Astrocyte (in vitro differentiated cells and primary cell): ENCODE measurements at regions not wholly inside any gene's neighbourhood (a gene's known extent, or its start where the extent isn't known, plus 50 kb on each side); places are given as distances from the start of the nearest gene placed in this dataset.

Experiments
- DNase-seq: peaks from one replicate; pipeline ENCODE4 v3.0.0-alpha.2; 2010; ENCODE audit warnings: low read depth
- FAIRE-seq: peaks from 2 replicates; lab custom pipeline; 2011; peaks lifted over from hg19 to GRCh38; lab: Jason Lieb, UNC
- H2AFZ ChIP-seq: 2 replicates; pipeline ENCODE4 v1.6.0; 2012; ENCODE audit warnings: low read depth, low read length, inconsistent platforms
- H3K27ac ChIP-seq: 2 replicates; pipeline ENCODE4 v1.5.1; 2011; ENCODE audit warnings: low read depth, low read length, inconsistent platforms
- H3K27me3 ChIP-seq: 2 replicates; pipeline ENCODE4 v1.6.0; 2011; ENCODE audit warnings: low read length, inconsistent platforms; ENCODE audit not compliant: insufficient read depth
- H3K36me3 ChIP-seq: 2 replicates; pipeline ENCODE4 v1.5.1; 2011; ENCODE audit warnings: low read length, inconsistent platforms; ENCODE audit not compliant: insufficient read depth
- H3K4me1 ChIP-seq: 2 replicates; pipeline ENCODE4 v1.5.1; 2011; ENCODE audit warnings: low read length, inconsistent platforms; ENCODE audit not compliant: insufficient read depth
- H3K4me2 ChIP-seq: 2 replicates; pipeline ENCODE4 v1.6.0; 2012; ENCODE audit warnings: low read length, inconsistent platforms
- H3K4me3 ChIP-seq: 2 replicates; pipeline ENCODE4 v1.5.1; 2011; ENCODE audit warnings: low read depth, mild to moderate bottlenecking, low read length, inconsistent platforms; ENCODE audit not compliant: insufficient read depth
- H3K79me2 ChIP-seq: 2 replicates; pipeline ENCODE4 v1.6.0; 2012; ENCODE audit warnings: mild to moderate bottlenecking, low read length, inconsistent platforms; ENCODE audit not compliant: insufficient read depth
- H3K9ac ChIP-seq: 2 replicates; pipeline ENCODE4 v1.6.0; 2012; ENCODE audit warnings: mild to moderate bottlenecking, low read length, inconsistent platforms
- H3K9me3 ChIP-seq: 2 replicates; pipeline ENCODE4 v1.5.1; 2012; ENCODE audit warnings: low read depth, mild to moderate bottlenecking, low read length, inconsistent platforms; ENCODE audit not compliant: insufficient read depth
- H4K20me1 ChIP-seq: 2 replicates; pipeline ENCODE4 v1.6.0; 2012; ENCODE audit warnings: low read length, inconsistent platforms; ENCODE audit not compliant: insufficient read depth
- H3K27ac Mint-ChIP-seq: one replicate; pipeline ENCODE4 v1.8.0; 2021; ENCODE audit warnings: mild to moderate bottlenecking, mixed read lengths; ENCODE audit not compliant: unreplicated experiment
- H3K27me3 Mint-ChIP-seq: one replicate; pipeline ENCODE4 v1.8.0; 2021; ENCODE audit warnings: low read depth, mixed read lengths; ENCODE audit not compliant: unreplicated experiment
- H3K36me3 Mint-ChIP-seq: one replicate; pipeline ENCODE4 v1.8.0; 2021; ENCODE audit warnings: low read depth, mixed read lengths; ENCODE audit not compliant: unreplicated experiment
- H3K4me1 Mint-ChIP-seq: one replicate; pipeline ENCODE4 v1.8.0; 2021; ENCODE audit warnings: low read depth, mixed read lengths; ENCODE audit not compliant: unreplicated experiment
- H3K4me3 Mint-ChIP-seq: one replicate; pipeline ENCODE4 v1.8.0; 2021; ENCODE audit warnings: mild to moderate bottlenecking, moderate library complexity, mixed read lengths; ENCODE audit not compliant: unreplicated experiment
- H3K9me3 Mint-ChIP-seq: one replicate; pipeline ENCODE4 v1.8.0; 2021; ENCODE audit warnings: mild to moderate bottlenecking, mixed read lengths; ENCODE audit not compliant: unreplicated experiment
- EZH2 ChIP-seq: IDR thresholded peaks from 2 replicates; pipeline ENCODE4 v1.6.1; 2012; ENCODE audit warnings: mild to moderate bottlenecking, low read length, inconsistent platforms; ENCODE audit not compliant: insufficient read depth
- TF ChIP-seq, protein P1 (sequence below): IDR thresholded peaks from 2 replicates; pipeline ENCODE4 v1.5.1; 2011; ENCODE audit warnings: low read depth, mild to moderate bottlenecking, inconsistent platforms, low read length, moderate library complexity; ENCODE audit not compliant: insufficient read depth

- Histone ChIP-seq H3K79me2 (no peaks in the 10 kb centered on the region), H4K20me1 (no peaks in the 10 kb centered on the region), H3K4me1 (no peaks in the 10 kb centered on the region), H3K9me3 (no peaks in the 10 kb centered on the region), H3K27me3 (no peaks in the 10 kb centered on the region), H3K4me3 (no peak overlapping the region), H3K4me2 (no peak overlapping the region), H3K27ac (no peak overlapping the region), H3K9ac (no peak overlapping the region), H2AFZ (no peak overlapping the region), H3K36me3 (no peaks in the 10 kb centered on the region)
- Mint-ChIP-seq H3K36me3 (no peaks in the 10 kb centered on the region), H3K27ac (no peak overlapping the region), H3K9me3 (no peaks in the 10 kb centered on the region), H3K4me3 (no peak overlapping the region), H3K27me3 (no peaks in the 10 kb centered on the region), H3K4me1 (no peaks in the 10 kb centered on the region)
- no peak for FAIRE-seq
- DNase-seq, result no peak
- no peak for TF ChIP-seq EZH2
- TF ChIP-seq, protein P1, sequence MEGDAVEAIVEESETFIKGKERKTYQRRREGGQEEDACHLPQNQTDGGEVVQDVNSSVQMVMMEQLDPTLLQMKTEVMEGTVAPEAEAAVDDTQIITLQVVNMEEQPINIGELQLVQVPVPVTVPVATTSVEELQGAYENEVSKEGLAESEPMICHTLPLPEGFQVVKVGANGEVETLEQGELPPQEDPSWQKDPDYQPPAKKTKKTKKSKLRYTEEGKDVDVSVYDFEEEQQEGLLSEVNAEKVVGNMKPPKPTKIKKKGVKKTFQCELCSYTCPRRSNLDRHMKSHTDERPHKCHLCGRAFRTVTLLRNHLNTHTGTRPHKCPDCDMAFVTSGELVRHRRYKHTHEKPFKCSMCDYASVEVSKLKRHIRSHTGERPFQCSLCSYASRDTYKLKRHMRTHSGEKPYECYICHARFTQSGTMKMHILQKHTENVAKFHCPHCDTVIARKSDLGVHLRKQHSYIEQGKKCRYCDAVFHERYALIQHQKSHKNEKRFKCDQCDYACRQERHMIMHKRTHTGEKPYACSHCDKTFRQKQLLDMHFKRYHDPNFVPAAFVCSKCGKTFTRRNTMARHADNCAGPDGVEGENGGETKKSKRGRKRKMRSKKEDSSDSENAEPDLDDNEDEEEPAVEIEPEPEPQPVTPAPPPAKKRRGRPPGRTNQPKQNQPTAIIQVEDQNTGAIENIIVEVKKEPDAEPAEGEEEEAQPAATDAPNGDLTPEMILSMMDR, result no peak
Observed at GRCh38 chr3:36201546-36201945, 178.8 kb upstream of the STAC start.

GRCh38 chr3:36206956-36207580, 173.2 kb upstream of the STAC start:
- no peak overlapping the region for H3K27ac ChIP-seq
- Mint-ChIP-seq H3K4me1 (peaks cover 1% of the 10 kb centered on the region), H3K27ac (no peak overlapping the region), H3K36me3 (no peaks in the 10 kb centered on the region), H3K9me3 (no peaks in the 10 kb centered on the region), H3K27me3 (no peaks in the 10 kb centered on the region), H3K4me3 (no peak overlapping the region)
- no peak overlapping the region for H3K9ac ChIP-seq
- H3K9me3 ChIP-seq, result no peaks in the 10 kb centered on the region
- DNase-seq (no peak), FAIRE-seq (no peak)
- no peaks in the 10 kb centered on the region for H3K79me2 ChIP-seq
- no peak overlapping the region for H3K4me2 ChIP-seq
- no peak overlapping the region for H3K4me3 ChIP-seq
- no peak overlapping the region for H2AFZ ChIP-seq
- H4K20me1 ChIP-seq, result no peaks in the 10 kb centered on the region
- H3K4me1 ChIP-seq, result no peaks in the 10 kb centered on the region
- no peaks in the 10 kb centered on the region for H3K36me3 ChIP-seq
- H3K27me3 ChIP-seq, result no peaks in the 10 kb centered on the region
- TF ChIP-seq, protein P1, result no peak
- TF ChIP-seq EZH2, result no peak

DNA sequence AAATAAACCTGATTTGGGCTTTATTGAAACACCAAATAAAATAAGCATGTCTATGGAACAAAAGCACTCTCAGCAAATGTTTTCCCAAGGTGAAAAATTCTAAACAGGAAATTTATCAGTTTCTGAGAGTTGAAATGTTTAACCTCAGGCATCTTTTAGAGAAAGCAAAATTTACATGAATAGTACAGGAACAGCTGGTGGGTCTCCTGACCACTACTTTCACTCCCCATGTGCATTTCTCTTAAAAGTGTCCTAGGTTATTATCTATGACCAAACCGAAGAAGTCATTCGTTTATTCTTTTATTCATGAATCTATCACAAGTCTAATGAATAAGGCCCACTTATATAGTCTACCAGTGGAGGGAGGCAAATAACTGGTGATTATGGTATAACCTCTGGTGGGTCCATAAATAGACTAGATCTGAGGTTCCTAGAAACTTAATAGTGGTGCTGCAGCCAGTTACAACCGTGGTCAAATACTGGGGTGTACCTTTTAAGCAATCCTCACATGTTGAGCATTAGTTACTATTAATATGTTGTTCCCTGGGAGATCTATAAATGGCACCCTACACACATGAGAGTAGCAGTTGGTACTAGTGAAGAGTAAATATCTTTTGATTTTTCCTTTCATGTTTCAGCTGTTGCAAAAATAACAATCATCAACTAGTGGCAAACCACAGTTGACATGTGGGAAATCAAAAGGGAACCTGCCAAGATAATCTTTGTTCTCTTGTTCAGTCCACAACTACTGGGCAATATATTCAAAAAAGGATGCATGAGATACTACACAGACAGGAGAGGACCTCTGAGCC, 169.3 kb upstream of the STAC start:
- Histone ChIP-seq H3K9ac (no peak overlapping the region), H3K36me3 (no peaks in the 10 kb centered on the region), H3K9me3 (no peaks in the 10 kb centered on the region), H3K27ac (no peak overlapping the region), H3K4me3 (no peak overlapping the region), H3K79me2 (no peaks in the 10 kb centered on the region), H4K20me1 (no peaks in the 10 kb centered on the region), H3K4me1 (no peaks in the 10 kb centered on the region), H3K27me3 (no peaks in the 10 kb centered on the region), H3K4me2 (no peak overlapping the region), H2AFZ (no peak overlapping the region)
- Mint-ChIP-seq H3K36me3 (no peaks in the 10 kb centered on the region), H3K4me3 (no peak overlapping the region), H3K27me3 (no peaks in the 10 kb centered on the region), H3K9me3 (no peaks in the 10 kb centered on the region), H3K27ac (no peak overlapping the region), H3K4me1 (peaks cover 5% of the 10 kb centered on the region)
- no peak for TF ChIP-seq EZH2
- TF ChIP-seq, protein P1, result no peak
- no peak for FAIRE-seq
- no peak for DNase-seq
